GM18858 (cell line): ENCODE measurements at regions not wholly inside any gene's neighbourhood (a gene's known extent, or its start where the extent isn't known, plus 50 kb on each side); places are given as distances from the start of the nearest gene placed in this dataset.

Experiments used
- ATAC-seq: cut with Tn5 transposase; IDR thresholded peaks from one replicate; pipeline ENCODE4 v1.9.1; 2021; ENCODE audit not compliant: unreplicated experiment

- no peak for ATAC-seq
These were observed 55.7 kb upstream of the SLC44A1 start for GRCh38 chr9:105188746-105189145.

- no peak for ATAC-seq
These were observed 52.8 kb upstream of the SLC44A1 start for GRCh38 chr9:105191508-105192121.

GRCh38 chr9:105193560-105193959 is 50.9 kb upstream of the SLC44A1 start:
- no peak for ATAC-seq

- no peak for ATAC-seq
These were observed 50.2 kb upstream of the SLC44A1 start for GRCh38 chr9:105194234-105194633.
